ENCODE measurements at regions not wholly inside any gene's neighbourhood (a gene's known extent, or its start where the extent isn't known, plus 50 kb on each side); places are given as distances from the start of the nearest gene placed in this dataset.

DNA sequence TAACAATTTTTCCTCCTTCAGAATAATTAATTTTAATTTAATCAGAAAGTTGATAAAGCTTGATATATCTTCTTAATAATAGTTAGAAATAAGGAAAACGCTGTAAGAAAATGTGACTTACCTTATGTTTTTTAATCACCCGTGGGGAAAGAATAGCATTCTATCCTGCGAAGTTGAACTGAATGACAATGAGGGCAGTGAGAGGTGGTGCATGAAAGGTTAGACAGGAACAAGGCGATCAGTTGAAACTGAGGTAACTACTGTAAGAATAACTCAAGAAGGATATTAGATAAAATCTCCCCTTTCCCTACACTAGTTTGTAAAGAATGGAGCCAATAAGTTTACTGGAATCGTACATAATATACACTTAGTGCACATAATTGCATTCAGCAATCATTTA is 655.0 kb upstream of the NCAM2 start:
- TF ChIP-seq POLR2A (IDR thresholded peaks at IDR 0.05), result no peak
- TF ChIP-seq, protein P1, sequence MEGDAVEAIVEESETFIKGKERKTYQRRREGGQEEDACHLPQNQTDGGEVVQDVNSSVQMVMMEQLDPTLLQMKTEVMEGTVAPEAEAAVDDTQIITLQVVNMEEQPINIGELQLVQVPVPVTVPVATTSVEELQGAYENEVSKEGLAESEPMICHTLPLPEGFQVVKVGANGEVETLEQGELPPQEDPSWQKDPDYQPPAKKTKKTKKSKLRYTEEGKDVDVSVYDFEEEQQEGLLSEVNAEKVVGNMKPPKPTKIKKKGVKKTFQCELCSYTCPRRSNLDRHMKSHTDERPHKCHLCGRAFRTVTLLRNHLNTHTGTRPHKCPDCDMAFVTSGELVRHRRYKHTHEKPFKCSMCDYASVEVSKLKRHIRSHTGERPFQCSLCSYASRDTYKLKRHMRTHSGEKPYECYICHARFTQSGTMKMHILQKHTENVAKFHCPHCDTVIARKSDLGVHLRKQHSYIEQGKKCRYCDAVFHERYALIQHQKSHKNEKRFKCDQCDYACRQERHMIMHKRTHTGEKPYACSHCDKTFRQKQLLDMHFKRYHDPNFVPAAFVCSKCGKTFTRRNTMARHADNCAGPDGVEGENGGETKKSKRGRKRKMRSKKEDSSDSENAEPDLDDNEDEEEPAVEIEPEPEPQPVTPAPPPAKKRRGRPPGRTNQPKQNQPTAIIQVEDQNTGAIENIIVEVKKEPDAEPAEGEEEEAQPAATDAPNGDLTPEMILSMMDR (IDR thresholded peaks at IDR 0.05 in 4 of 5, conservative IDR thresholded peaks at IDR 0.05 in 1 of 5), result no peak

Measured in gastrocnemius medialis (tissue), 4 donors.